Skeletal muscle cell (primary cell): ENCODE measurements at regions not wholly inside any gene's neighbourhood (a gene's known extent, or its start where the extent isn't known, plus 50 kb on each side); places are given as distances from the start of the nearest gene placed in this dataset.
A peak's percentile ranks its signal among the peaks of the same experiment; 100 is the strongest.

Experiments
- DNase-seq: peaks from one replicate; pipeline ENCODE4 v3.0.0-alpha.2; 2010; ENCODE audit warnings: low read depth
- H3K4me3 ChIP-seq: 2 replicates; pipeline ENCODE4 v1.5.1; 2011; ENCODE audit warnings: low read depth, mild to moderate bottlenecking, control low read depth, low read length, moderate library complexity

GRCh38 chr4:13877626-13878025 lies 250.1 kb upstream of the BOD1L1 start:
- no peak overlapping the region for H3K4me3 ChIP-seq
- no peak for DNase-seq

DNA sequence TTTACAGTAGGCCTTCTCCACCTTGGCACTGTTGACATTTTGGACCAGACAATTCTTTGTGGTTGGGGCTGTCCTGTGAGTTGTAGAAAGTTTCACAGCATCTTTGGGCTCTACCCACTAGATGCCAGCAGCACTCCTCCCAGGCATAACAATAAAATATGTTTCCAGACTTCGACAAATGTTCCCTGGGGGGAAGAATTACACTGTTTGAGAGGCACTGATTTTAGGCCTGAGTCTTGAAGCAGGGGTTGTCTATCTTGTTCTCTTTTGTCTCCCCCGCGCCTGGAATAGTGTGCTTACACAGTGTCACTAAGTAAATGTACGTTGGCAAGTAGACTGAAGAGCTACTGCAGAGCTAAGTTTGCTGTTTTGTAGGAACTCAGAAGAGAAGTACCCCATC lies 254.4 kb upstream of the BOD1L1 start:
- H3K4me3 ChIP-seq: no peak overlapping the region
- DNase-seq: no peak

GRCh38 chr4:13887010-13887409 lies 259.5 kb upstream of the BOD1L1 start:
- DNase-seq: no peak
- no peak overlapping the region for H3K4me3 ChIP-seq

- no peak overlapping the region for H3K4me3 ChIP-seq
- peak; percentile 88 for DNase-seq
Observed at GRCh38 chr4:13888112-13888511, 260.6 kb upstream of the BOD1L1 start.

DNA sequence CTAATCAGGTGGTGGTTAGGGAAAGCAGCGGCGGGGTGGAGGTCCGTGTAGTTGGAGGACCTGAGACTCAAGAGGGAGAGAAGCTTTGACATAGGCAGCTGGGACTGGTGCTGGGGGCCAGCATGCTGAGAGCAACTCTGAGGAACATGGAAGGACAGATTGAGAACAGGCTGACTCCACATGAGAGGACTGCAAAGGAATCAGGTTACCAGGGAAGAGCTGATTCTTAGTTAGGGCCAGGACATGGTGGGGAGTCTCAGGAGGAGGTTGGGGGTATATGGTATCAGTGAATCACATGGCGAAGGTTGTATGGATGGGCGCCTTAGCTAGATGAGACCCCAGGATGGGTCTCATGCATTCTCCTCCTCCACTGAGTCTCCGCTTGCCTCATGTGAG lies 264.0 kb upstream of the BOD1L1 start:
- no peak for DNase-seq
- H3K4me3 ChIP-seq: no peak overlapping the region

- no peak for DNase-seq
- peak overlapping the region; percentile 12 for H3K4me3 ChIP-seq
Observed at GRCh38 chr4:13892739-13893105, 265.2 kb upstream of the BOD1L1 start.

GRCh38 chr4:13893211-13893610 lies 265.7 kb upstream of the BOD1L1 start:
- no peak for DNase-seq
- no peak overlapping the region for H3K4me3 ChIP-seq

DNA sequence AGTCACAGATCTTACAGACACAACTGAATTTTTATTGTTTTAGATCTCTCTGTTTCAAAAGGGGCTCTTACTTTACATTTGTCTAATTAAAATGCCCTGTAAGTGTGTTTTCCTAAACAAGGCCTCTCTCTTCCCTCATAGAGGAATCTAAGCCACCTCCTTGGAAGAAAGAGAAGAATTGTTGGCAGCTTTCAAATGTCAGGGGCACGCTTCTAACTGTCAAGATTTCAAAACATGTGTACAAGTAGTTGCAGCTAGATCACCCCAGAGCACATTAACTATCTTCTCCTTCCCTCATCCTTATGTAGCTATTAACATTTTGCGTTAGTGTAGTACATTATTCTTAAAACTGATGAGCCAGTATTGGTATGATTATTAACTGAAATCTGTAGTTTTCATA lies 266.5 kb upstream of the BOD1L1 start:
- DNase-seq: no peak
- no peak overlapping the region for H3K4me3 ChIP-seq

DNA sequence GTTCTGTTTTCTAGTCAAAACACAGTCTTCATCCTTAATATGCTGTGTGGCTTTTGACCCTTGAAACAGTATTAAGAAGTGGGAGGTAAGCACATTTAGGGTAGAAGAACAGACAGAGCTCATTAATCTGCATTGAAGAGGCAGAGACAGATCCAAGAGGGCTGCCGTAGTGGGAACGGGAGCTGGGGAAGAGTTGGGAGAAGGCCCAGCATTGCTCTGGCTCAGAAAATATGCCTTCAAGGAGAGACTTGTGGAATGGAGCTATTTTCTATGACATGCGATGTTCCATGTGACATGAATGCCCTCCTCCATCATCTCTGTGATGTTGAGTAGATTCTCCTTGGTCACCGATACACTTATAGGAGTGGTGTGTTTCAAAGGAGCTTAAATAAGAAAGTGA lies 273.3 kb upstream of the BOD1L1 start:
- DNase-seq: no peak
- no peak overlapping the region for H3K4me3 ChIP-seq

- no peak overlapping the region for H3K4me3 ChIP-seq
- DNase-seq: no peak
Observed at GRCh38 chr4:13902146-13902545, 274.6 kb upstream of the BOD1L1 start.

GRCh38 chr4:13903061-13903460 lies 275.5 kb upstream of the BOD1L1 start:
- no peak overlapping the region for H3K4me3 ChIP-seq
- DNase-seq: no peak

GRCh38 chr4:13903901-13904300 lies 276.4 kb upstream of the BOD1L1 start:
- no peak overlapping the region for H3K4me3 ChIP-seq
- DNase-seq: no peak

DNA sequence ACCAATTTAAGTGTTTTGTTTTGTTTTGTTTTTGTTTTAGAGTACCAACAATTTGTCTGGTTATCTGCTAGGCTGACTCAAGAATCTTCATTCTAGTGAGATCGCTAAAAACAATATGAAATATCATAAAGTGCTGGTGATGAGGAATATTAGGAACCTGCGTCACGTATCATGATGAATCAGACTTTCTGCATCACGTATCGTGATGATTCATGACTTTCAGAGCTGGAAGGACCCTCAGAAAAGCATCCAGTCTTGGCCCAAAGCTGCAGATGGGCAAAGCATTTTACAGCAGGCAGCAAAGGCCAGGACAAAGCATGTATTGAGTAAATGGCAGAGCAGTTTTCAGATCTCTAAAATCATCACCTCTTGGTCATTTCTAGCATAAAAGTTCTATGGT lies 278.0 kb upstream of the BOD1L1 start:
- peak; percentile 86 for DNase-seq
- H3K4me3 ChIP-seq: no peak overlapping the region

- DNase-seq: no peak
- H3K4me3 ChIP-seq: no peak overlapping the region
Observed at GRCh38 chr4:13906727-13907126, 279.2 kb upstream of the BOD1L1 start.

DNA sequence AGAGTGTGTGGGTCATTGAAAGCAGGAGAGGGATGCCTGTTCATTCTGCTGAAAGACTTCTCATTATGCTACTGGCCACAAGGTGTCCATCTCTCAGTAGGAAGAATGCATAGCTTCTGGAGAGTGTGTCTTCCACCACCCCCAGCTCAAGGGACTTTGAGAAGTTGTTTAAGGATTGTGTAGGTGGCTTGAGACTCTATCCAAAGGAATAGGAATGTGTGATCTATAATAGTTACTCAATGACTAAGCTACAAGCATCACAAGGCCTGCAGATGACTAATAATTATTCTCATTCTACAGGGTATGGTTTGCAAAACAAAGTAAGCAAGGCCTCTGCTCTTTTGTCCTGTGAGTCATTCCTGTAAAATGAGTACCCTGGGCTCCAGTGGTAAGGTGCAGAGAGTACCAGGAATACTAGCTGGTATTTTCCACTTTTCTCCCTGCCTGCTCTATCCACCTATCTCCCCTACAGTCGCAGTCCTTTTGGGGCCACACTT lies 279.8 kb upstream of the BOD1L1 start:
- peak; percentile 97 for DNase-seq
- H3K4me3 ChIP-seq: no peak overlapping the region

GRCh38 chr4:13908455-13908854 lies 280.9 kb upstream of the BOD1L1 start:
- no peak for DNase-seq
- no peak overlapping the region for H3K4me3 ChIP-seq

- no peak for DNase-seq
- H3K4me3 ChIP-seq: no peak overlapping the region
Observed at GRCh38 chr4:13910556-13910955, 283.0 kb upstream of the BOD1L1 start.

DNA sequence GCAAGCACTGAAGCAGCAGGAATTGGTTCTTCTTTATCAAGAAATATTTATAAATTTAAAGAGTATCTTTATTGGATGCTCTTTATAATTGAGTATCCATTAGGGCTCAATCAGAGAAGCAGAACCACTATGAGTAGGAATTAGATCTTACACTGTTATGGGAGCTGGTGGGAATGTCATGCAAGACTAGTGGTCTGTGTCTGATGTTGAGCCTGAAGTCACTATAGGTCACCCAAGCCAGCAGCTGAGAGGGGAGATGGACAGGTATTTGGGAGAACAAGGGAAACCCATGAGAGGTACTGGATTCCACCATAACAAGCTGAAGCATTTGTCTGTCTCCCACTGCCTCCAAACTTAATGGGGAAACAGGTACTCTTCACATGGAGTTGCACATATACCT lies 283.7 kb upstream of the BOD1L1 start:
- no peak for DNase-seq
- H3K4me3 ChIP-seq: no peak overlapping the region

DNA sequence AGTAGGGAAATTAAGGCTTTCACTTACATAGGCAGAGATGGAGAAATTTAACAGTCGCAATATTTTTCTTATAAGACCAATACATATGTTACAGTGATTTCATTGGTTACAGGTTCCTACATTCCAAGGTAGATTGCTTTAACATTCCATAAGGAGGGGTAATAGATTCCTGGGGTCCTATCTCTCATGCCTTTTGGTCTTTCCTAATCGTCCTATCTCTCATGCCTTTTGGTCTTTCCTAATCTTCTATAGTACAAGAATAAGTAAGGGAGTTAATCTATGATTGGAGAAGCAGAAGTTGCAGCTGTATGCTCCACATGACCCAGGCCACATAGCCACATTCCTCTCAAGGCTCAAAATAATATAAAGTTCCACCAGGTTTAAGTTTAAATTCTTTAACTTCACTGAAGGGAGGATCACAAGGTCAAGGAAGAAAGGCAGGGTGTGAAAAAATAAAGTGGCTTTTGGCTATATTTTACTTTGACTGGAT lies 285.0 kb upstream of the BOD1L1 start:
- DNase-seq: no peak
- no peak overlapping the region for H3K4me3 ChIP-seq

GRCh38 chr4:13912966-13913365 lies 285.4 kb upstream of the BOD1L1 start:
- no peak for DNase-seq
- no peak overlapping the region for H3K4me3 ChIP-seq

GRCh38 chr4:13917015-13917414 lies 289.5 kb upstream of the BOD1L1 start:
- peak; percentile 95 for DNase-seq
- no peak overlapping the region for H3K4me3 ChIP-seq

GRCh38 chr4:13918110-13918509 lies 290.6 kb upstream of the BOD1L1 start:
- H3K4me3 ChIP-seq: no peak overlapping the region
- peak; percentile 99 for DNase-seq
